ENCODE measurements at regions not wholly inside any gene's neighbourhood (a gene's known extent, or its start where the extent isn't known, plus 50 kb on each side); places are given as distances from the start of the nearest gene placed in this dataset.

DNA sequence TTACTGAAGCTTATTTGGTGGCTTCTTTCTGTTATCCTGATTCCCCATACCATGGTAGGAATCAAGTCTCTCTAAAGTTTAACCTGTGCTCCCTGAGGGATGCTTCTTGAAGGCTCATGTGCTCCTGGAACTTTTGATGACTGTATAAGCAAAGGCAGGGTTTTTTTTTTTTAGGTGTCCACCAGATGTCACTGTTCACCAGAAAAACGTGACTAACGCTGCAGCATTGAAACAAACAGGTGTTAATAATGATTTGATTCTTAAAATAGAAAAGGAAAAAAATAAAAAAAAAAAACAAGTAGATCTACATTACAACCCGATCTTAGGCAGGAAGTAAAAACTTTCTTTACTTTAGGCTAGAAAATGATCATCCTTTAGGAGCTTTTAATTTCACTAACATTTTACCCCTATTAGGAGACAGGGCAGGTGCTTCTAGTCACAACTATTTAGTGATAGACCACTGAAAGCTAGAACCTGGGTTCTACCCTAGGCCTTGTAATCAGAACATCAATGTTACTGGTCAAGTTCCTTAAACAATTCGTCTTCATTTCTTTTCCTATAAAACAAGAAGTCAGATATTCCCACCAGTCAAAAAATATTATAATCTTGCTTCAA is 223.0 kb downstream of the PLA2G4A start:
- DNase-seq, result peak; percentile 27 to 66 (median 64)
- H3K36me3 ChIP-seq (ENCODE audit: control insufficient read depth in 4 of 4, insufficient read depth in 4 of 4, low read length in 4 of 4), result no peaks in the 10 kb centered on the region
- no peak for ATAC-seq (ENCODE audit: insufficient read depth, low FRiP score)
- no peak overlapping the region for H3K4me3 ChIP-seq
- peaks cover 0 to 3% (median 0%) of the 10 kb centered on the region in 5 donors for H3K4me1 ChIP-seq (ENCODE audit: control insufficient read depth in 5 of 5, insufficient read depth in 5 of 5, low read length in 5 of 5)
- no peak for TF ChIP-seq CTCF (IDR thresholded peaks at IDR 0.05; ENCODE audit: control extremely low read depth, extremely low read depth)
- WGBS, 2 donors, result 7 to 10% methylated on average over 4 of the region's 4 CpGs
- H3K9ac ChIP-seq (ENCODE audit: insufficient read depth in 1 of 2, low read length in 2 of 2), result no peak overlapping the region
- H3K27me3 ChIP-seq (ENCODE audit: control insufficient read depth in 3 of 3, insufficient read depth in 3 of 3, low read length in 2 of 3), result no peaks in the 10 kb centered on the region
- no peaks in the 10 kb centered on the region for H3K9me3 ChIP-seq (ENCODE audit: control insufficient read depth in 4 of 4, insufficient read depth in 3 of 4, low read length in 3 of 4)
- no peak overlapping the region for H3K27ac ChIP-seq (ENCODE audit: low read depth in 1 of 2, low read length in 1 of 2)

- H3K4me1 ChIP-seq (ENCODE audit: control insufficient read depth in 5 of 5, insufficient read depth in 5 of 5, low read length in 5 of 5), result peaks cover 0 to 3% (median 0%) of the 10 kb centered on the region in 5 donors
- ATAC-seq (ENCODE audit: insufficient read depth, low FRiP score), result no peak
- H3K4me3 ChIP-seq, result no peak overlapping the region
- H3K9ac ChIP-seq (ENCODE audit: insufficient read depth in 1 of 2, low read length in 2 of 2), result no peak overlapping the region
- no peak for TF ChIP-seq CTCF (IDR thresholded peaks at IDR 0.05; ENCODE audit: control extremely low read depth, extremely low read depth)
- WGBS, 2 donors, result 70 to 78% methylated on average over 4 of the region's 4 CpGs
- H3K27ac ChIP-seq (ENCODE audit: low read depth in 1 of 2, low read length in 1 of 2), result no peak overlapping the region
- DNase-seq, result no peak
- H3K36me3 ChIP-seq (ENCODE audit: control insufficient read depth in 4 of 4, insufficient read depth in 4 of 4, low read length in 4 of 4), result no peaks in the 10 kb centered on the region
- H3K27me3 ChIP-seq (ENCODE audit: control insufficient read depth in 3 of 3, insufficient read depth in 3 of 3, low read length in 2 of 3), result no peaks in the 10 kb centered on the region
- H3K9me3 ChIP-seq (ENCODE audit: control insufficient read depth in 4 of 4, insufficient read depth in 3 of 4, low read length in 3 of 4), result no peaks in the 10 kb centered on the region
Observed at GRCh38 chr1:187053876-187054275, 225.1 kb downstream of the PLA2G4A start.

DNA sequence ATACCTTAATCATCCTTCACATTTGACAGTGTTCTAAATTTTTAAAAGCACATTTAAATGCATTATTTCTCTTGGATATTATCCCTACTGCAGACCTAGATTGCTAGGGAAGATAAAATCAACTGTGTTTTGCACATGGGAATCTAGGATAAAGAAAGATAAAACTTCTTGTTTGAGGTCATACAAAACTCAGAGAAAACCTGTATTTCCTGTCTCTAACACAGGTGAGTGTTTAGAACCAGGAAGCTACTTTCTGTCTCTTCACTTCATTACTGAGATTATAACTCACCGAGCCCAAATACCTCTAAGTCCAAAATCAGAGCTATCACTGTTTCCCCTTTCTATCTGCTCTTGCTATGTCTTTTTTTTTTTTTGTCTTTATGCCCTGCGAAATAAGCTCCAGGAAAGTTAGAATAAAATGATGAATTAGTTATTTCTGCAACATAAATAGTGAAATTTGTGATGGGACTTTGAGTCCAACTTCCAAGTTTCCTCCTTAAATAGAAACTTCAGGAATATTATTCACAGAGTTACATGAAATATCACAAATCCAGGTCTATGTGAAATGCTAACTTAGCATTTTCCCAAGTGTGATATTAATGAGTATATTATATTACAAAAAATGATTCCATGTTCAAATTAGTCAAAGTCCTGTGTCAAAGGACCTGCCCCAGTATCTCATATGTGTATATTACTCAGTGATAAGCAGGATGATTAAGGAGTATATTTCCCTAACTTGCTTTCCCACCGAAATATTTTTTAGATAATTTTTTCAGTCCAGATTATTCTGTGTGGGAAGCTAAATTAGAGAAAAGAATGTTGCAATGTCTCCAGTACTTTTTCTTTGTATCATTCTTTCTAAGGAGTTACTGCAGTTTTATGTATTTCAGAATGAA is 226.4 kb downstream of the PLA2G4A start:
- H3K27ac ChIP-seq (ENCODE audit: low read depth in 1 of 2, low read length in 1 of 2), result no peak overlapping the region
- no peaks in the 10 kb centered on the region for H3K36me3 ChIP-seq (ENCODE audit: control insufficient read depth in 4 of 4, insufficient read depth in 4 of 4, low read length in 4 of 4)
- WGBS, 2 donors, result 70 to 84% methylated on average over 3 of the region's 3 CpGs
- no peak for TF ChIP-seq CTCF (IDR thresholded peaks at IDR 0.05; ENCODE audit: control extremely low read depth, extremely low read depth)
- H3K4me1 ChIP-seq (ENCODE audit: control insufficient read depth in 5 of 5, insufficient read depth in 5 of 5, low read length in 5 of 5), result peaks cover 0 to 3% (median 0%) of the 10 kb centered on the region in 5 donors
- no peak overlapping the region for H3K4me3 ChIP-seq
- no peak for DNase-seq
- H3K9ac ChIP-seq (ENCODE audit: insufficient read depth in 1 of 2, low read length in 2 of 2), result no peak overlapping the region
- no peaks in the 10 kb centered on the region for H3K27me3 ChIP-seq (ENCODE audit: control insufficient read depth in 3 of 3, insufficient read depth in 3 of 3, low read length in 2 of 3)
- ATAC-seq (ENCODE audit: insufficient read depth, low FRiP score), result no peak
- no peaks in the 10 kb centered on the region for H3K9me3 ChIP-seq (ENCODE audit: control insufficient read depth in 4 of 4, insufficient read depth in 3 of 4, low read length in 3 of 4)
